ENCODE measurements at regions not wholly inside any gene's neighbourhood (a gene's known extent, or its start where the extent isn't known, plus 50 kb on each side); places are given as distances from the start of the nearest gene placed in this dataset.

DNA sequence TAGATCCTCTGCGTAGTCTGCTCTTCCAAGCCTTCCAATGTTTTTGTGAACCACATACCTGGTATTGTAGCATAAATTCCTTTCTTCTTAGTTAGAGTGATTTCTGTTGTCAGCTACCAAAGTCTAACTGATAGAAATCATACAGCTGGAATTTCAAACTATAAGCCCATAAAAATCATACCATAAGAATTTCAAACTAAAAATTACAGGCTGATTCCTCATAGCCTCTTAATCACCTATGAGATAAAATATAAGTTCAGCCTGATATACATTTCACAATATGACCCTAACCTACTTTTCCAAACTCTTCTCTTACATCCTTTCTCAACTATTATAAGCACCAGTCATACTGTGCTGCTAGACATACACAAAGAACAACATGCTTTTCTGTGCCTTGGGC lies 64.8 kb downstream of the PTHLH start:
- H3K9me3 ChIP-seq (ENCODE audit: control insufficient read depth in 2 of 3, insufficient read depth in 1 of 3, low read length in 3 of 3), result no peaks in the 10 kb centered on the region
- TF ChIP-seq, protein P1, sequence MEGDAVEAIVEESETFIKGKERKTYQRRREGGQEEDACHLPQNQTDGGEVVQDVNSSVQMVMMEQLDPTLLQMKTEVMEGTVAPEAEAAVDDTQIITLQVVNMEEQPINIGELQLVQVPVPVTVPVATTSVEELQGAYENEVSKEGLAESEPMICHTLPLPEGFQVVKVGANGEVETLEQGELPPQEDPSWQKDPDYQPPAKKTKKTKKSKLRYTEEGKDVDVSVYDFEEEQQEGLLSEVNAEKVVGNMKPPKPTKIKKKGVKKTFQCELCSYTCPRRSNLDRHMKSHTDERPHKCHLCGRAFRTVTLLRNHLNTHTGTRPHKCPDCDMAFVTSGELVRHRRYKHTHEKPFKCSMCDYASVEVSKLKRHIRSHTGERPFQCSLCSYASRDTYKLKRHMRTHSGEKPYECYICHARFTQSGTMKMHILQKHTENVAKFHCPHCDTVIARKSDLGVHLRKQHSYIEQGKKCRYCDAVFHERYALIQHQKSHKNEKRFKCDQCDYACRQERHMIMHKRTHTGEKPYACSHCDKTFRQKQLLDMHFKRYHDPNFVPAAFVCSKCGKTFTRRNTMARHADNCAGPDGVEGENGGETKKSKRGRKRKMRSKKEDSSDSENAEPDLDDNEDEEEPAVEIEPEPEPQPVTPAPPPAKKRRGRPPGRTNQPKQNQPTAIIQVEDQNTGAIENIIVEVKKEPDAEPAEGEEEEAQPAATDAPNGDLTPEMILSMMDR (IDR thresholded peaks at IDR 0.05; ENCODE audit: borderline replicate concordance, extremely low read depth, insufficient read depth), result no peak
- FAIRE-seq, result no peak

DNA sequence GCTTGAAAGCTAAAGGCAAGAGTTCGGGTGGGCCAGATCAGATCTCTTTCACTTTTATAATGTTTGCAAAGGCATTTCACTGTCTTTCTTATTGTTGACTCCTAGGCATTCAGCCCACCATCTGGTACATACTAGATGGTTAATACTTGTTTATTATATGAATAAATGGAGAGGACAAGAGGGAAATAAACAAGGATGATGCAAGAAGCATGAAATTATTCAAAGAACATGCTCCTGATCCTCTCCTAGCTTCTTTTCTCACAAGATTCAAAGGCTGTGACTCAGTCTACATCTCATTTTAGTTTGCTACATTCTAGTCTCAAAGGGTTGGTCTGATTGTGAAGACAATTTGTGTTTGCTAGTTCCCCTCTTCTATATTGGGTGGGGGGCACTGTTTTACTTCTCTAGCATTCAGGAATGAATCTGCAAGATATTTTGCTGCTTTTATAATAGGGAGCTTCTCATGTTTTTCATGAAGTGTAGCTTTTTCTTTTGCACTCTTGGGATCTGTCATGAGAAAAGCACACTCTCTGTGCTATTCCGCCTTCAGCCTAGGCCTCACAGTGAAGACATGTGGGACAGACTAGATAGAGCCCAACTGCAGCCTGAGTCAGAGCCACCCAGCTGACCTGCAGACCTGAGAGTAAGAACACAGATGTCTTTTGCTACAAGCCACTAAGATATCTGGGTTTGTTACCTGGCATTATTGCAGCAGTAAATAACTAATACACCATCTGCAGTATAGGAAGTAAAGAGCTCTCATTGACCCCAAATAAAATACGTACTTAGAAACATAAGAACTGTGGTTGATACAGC lies 65.7 kb downstream of the PTHLH start:
- no peak overlapping the region for H3K4me3 ChIP-seq (ENCODE audit: low read length in 3 of 3)
- H3K9ac ChIP-seq (ENCODE audit: low read length in 3 of 3), result no peak overlapping the region
- no peaks in the 10 kb centered on the region for H3K27me3 ChIP-seq (ENCODE audit: control insufficient read depth, insufficient read depth, low read length)
- no peaks in the 10 kb centered on the region for H3K36me3 ChIP-seq (ENCODE audit: control insufficient read depth in 2 of 3, insufficient read depth in 3 of 3, low read length in 3 of 3)
- DNase-seq, result no peak
- intact Hi-C loops (cut with DNase I), result no loop called here
- H3K4me1 ChIP-seq (ENCODE audit: control insufficient read depth in 2 of 3, insufficient read depth in 2 of 3, low read depth in 1 of 3, low read length in 3 of 3), result no peaks in the 10 kb centered on the region
- FAIRE-seq, result no peak
- H3K9me3 ChIP-seq (ENCODE audit: control insufficient read depth in 2 of 3, insufficient read depth in 1 of 3, low read length in 3 of 3), result no peaks in the 10 kb centered on the region
- TF ChIP-seq, protein P1 (IDR thresholded peaks at IDR 0.05; ENCODE audit: borderline replicate concordance, extremely low read depth, insufficient read depth), result no peak
- H3K27ac ChIP-seq (ENCODE audit: low read depth in 2 of 2, low read length in 2 of 2), result no peak overlapping the region

More for the DNA sequence above, 64.8 kb downstream of the PTHLH start:
- Histone ChIP-seq H3K4me3 (ENCODE audit: low read length in 3 of 3) (no peak overlapping the region), H3K4me1 (ENCODE audit: control insufficient read depth in 2 of 3, insufficient read depth in 2 of 3, low read depth in 1 of 3, low read length in 3 of 3) (no peaks in the 10 kb centered on the region), H3K9ac (ENCODE audit: low read length in 3 of 3) (no peak overlapping the region), H3K27ac (ENCODE audit: low read depth in 2 of 2, low read length in 2 of 2) (no peak overlapping the region), H3K27me3 (ENCODE audit: control insufficient read depth, insufficient read depth, low read length) (no peaks in the 10 kb centered on the region), H3K36me3 (ENCODE audit: control insufficient read depth in 2 of 3, insufficient read depth in 3 of 3, low read length in 3 of 3) (no peaks in the 10 kb centered on the region)
- intact Hi-C loops (cut with DNase I), result no loop called here
- DNase-seq, result no peak

DNA sequence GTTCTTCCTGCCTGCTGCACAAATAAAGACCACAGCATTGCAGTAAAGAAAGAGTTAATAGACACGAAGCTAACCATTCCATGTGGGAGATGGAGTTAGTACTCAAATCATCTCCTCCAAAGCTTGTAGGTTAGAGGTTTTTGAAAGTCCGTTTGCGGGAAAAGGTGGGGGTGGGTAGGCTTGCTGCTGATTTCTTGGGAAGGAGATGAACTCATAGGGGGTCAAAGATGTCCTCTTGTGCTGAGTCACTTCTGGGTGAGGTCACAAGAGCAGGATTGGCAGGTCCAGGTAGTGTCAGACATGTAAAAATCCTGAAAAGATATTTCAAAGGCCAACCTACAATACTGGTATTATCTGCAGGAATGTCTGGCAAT lies 66.4 kb downstream of the PTHLH start:
- intact Hi-C loops (cut with DNase I), result no loop called here
- Histone ChIP-seq H3K9ac (ENCODE audit: low read length in 3 of 3) (no peak overlapping the region), H3K27me3 (ENCODE audit: control insufficient read depth, insufficient read depth, low read length) (no peaks in the 10 kb centered on the region), H3K36me3 (ENCODE audit: control insufficient read depth in 2 of 3, insufficient read depth in 3 of 3, low read length in 3 of 3) (no peaks in the 10 kb centered on the region), H3K4me3 (ENCODE audit: low read length in 3 of 3) (no peak overlapping the region), H3K27ac (ENCODE audit: low read depth in 2 of 2, low read length in 2 of 2) (no peak overlapping the region), H3K9me3 (ENCODE audit: control insufficient read depth in 2 of 3, insufficient read depth in 1 of 3, low read length in 3 of 3) (no peaks in the 10 kb centered on the region), H3K4me1 (ENCODE audit: control insufficient read depth in 2 of 3, insufficient read depth in 2 of 3, low read depth in 1 of 3, low read length in 3 of 3) (no peaks in the 10 kb centered on the region)
- no peak for DNase-seq
- TF ChIP-seq, protein P1 (IDR thresholded peaks at IDR 0.05; ENCODE audit: borderline replicate concordance, extremely low read depth, insufficient read depth), result no peak
- no peak for FAIRE-seq
